B cell (primary cell): ENCODE measurements at regions not wholly inside any gene's neighbourhood (a gene's known extent, or its start where the extent isn't known, plus 50 kb on each side); places are given as distances from the start of the nearest gene placed in this dataset.
"Not testable (repeated sequence)": the region's sequence is repeated elsewhere in the genome, so short reads cannot be mapped to it uniquely, and the experiment has no call there.

Source experiments
- EZH2 ChIP-seq: IDR thresholded peaks from 2 replicates; pipeline ENCODE4 v1.6.1; 2012; ENCODE audit warnings: borderline replicate concordance, low read depth, mild to moderate bottlenecking, moderate library complexity, low read length; ENCODE audit not compliant: insufficient read depth, poor library complexity, severe bottlenecking
- TF ChIP-seq, protein P1 (sequence below): fragments of 200-600 bp; IDR thresholded peaks from one replicate; pipeline ENCODE4 v1.8.0; 2022; ENCODE audit warnings: antibody characterized with exemption, mild to moderate bottlenecking

DNA sequence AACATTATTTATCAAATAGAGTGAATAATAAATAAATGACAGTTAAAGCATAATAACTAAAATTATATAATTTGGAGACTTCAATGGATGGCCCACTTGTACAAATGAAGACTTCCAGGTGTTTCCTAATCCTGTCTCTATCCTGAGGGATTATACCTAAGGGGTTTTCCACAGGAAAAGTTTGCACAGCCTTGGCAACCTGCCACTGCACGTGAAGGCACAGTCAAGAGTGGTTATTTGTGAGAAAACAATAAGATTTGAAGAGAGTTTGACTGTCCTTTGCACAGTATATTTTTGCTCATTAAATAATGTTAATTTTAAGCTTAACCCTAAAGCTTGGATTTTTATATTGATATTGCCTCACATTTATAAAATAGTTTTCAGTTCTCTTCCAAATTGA lies 178.2 kb upstream of the POMZP3 start:
- TF ChIP-seq, protein P1, sequence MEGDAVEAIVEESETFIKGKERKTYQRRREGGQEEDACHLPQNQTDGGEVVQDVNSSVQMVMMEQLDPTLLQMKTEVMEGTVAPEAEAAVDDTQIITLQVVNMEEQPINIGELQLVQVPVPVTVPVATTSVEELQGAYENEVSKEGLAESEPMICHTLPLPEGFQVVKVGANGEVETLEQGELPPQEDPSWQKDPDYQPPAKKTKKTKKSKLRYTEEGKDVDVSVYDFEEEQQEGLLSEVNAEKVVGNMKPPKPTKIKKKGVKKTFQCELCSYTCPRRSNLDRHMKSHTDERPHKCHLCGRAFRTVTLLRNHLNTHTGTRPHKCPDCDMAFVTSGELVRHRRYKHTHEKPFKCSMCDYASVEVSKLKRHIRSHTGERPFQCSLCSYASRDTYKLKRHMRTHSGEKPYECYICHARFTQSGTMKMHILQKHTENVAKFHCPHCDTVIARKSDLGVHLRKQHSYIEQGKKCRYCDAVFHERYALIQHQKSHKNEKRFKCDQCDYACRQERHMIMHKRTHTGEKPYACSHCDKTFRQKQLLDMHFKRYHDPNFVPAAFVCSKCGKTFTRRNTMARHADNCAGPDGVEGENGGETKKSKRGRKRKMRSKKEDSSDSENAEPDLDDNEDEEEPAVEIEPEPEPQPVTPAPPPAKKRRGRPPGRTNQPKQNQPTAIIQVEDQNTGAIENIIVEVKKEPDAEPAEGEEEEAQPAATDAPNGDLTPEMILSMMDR = not testable (repeated sequence)
- TF ChIP-seq EZH2 = not testable (repeated sequence)
